ENCODE measurements at regions not wholly inside any gene's neighbourhood (a gene's known extent, or its start where the extent isn't known, plus 50 kb on each side); places are given as distances from the start of the nearest gene placed in this dataset.

GRCh38 chr11:111101881-111102280, 143.6 kb upstream of the POU2AF2 start:
- TF ChIP-seq CTCF (IDR thresholded peaks at IDR 0.05): no peak
- no peaks in the 10 kb centered on the region for H3K4me1 Mint-ChIP-seq (ENCODE audit: low read depth)
- H3K4me3 Mint-ChIP-seq: no peak overlapping the region
- ATAC-seq (no peak), DNase-seq (no peak)
- intact Hi-C loops (cut with micrococcal nuclease): no loop called here
- H3K9me3 Mint-ChIP-seq: no peaks in the 10 kb centered on the region
- no peaks in the 10 kb centered on the region for H3K36me3 Mint-ChIP-seq (ENCODE audit: low read depth)
- POLR2A ChIA-PET: no interaction called here
- H3K27ac Mint-ChIP-seq: no peak overlapping the region
- H3K27me3 Mint-ChIP-seq: peaks cover 12% of the 10 kb centered on the region
- CTCF ChIA-PET: no interaction called here

GRCh38 chr11:111099028-111099713, 146.4 kb upstream of the POU2AF2 start:
- ATAC-seq: no peak
- Mint-ChIP-seq H3K4me3 (no peak overlapping the region), H3K27ac (no peak overlapping the region), H3K27me3 (peaks cover 12% of the 10 kb centered on the region), H3K4me1 (ENCODE audit: low read depth) (peaks cover 3% of the 10 kb centered on the region), H3K9me3 (no peaks in the 10 kb centered on the region), H3K36me3 (ENCODE audit: low read depth) (no peaks in the 10 kb centered on the region)
- POLR2A ChIA-PET: no interaction called here
- DNase-seq: no peak
- intact Hi-C loops (cut with micrococcal nuclease): no loop called here
- CTCF ChIA-PET: interaction anchor here (0.6 kb wide), 1 partner anchor 56 kb away, joined by 4 read pairs; no protein-coding TSS in a partner anchor
- TF ChIP-seq CTCF (IDR thresholded peaks at IDR 0.05): no peak

DNA sequence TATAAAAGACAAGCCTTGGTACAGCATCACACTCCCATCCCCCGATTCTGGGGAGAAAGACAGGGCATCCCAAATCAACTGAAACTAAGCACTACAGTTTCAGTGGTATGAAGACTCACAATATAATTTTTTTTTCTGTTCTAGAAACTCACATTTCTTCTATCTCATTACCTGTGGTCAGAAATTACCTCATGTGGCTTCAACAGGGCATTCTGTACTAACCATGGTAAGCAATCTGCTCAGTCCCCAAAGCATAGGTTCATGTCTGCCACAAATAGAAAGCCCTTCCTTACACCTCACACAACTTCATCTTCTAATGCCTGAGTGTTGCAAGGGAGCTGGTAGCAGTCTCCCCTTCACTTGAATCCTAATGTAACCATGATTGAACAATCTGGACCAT, 147.4 kb upstream of the POU2AF2 start:
- POLR2A ChIA-PET: no interaction called here
- intact Hi-C loops (cut with micrococcal nuclease): no loop called here
- Mint-ChIP-seq H3K9me3 (no peaks in the 10 kb centered on the region), H3K36me3 (ENCODE audit: low read depth) (no peaks in the 10 kb centered on the region), H3K27ac (no peak overlapping the region), H3K27me3 (peaks cover 9% of the 10 kb centered on the region), H3K4me1 (ENCODE audit: low read depth) (peaks cover 3% of the 10 kb centered on the region), H3K4me3 (no peak overlapping the region)
- DNase-seq (no peak), ATAC-seq (no peak)
- TF ChIP-seq CTCF (IDR thresholded peaks at IDR 0.05): no peak
- CTCF ChIA-PET: no interaction called here

- H3K4me1 Mint-ChIP-seq (ENCODE audit: low read depth): peaks cover 3% of the 10 kb centered on the region
These were observed 148.3 kb upstream of the POU2AF2 start for GRCh38 chr11:111097191-111097590.

DNA sequence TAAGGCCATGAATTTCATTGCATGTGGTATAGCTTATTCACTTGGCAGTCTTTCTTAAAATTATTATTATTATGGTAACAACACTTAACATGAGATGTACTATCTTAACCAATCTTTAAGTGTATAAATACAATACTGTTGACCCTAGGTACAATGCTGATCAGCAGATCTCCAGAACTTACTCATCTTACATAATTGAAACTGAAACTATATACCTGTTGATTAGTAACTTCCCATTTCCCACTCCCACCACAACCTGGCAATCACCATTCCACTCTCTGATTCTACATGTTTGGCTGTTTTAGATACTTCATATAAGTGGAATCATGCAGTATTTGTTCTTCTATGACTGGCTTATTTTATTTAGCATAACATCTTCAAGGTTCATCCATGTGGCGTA, 150.2 kb upstream of the POU2AF2 start:
- H3K36me3 Mint-ChIP-seq (ENCODE audit: low read depth): no peaks in the 10 kb centered on the region
- no peak for ATAC-seq
- no peaks in the 10 kb centered on the region for H3K9me3 Mint-ChIP-seq
- H3K4me3 Mint-ChIP-seq: no peak overlapping the region
- intact Hi-C loops (cut with micrococcal nuclease): no loop called here
- no peak for DNase-seq
- no peak overlapping the region for H3K27ac Mint-ChIP-seq
- CTCF ChIA-PET: no interaction called here
- H3K4me1 Mint-ChIP-seq (ENCODE audit: low read depth): peaks cover 3% of the 10 kb centered on the region
- POLR2A ChIA-PET: no interaction called here
- no peak for TF ChIP-seq CTCF (IDR thresholded peaks at IDR 0.05)
- peaks cover 4% of the 10 kb centered on the region for H3K27me3 Mint-ChIP-seq

More at GRCh38 chr11:111097191-111097590, 148.3 kb upstream of the POU2AF2 start:
- Mint-ChIP-seq H3K9me3 (no peaks in the 10 kb centered on the region), H3K36me3 (ENCODE audit: low read depth) (no peaks in the 10 kb centered on the region), H3K27me3 (peaks cover 9% of the 10 kb centered on the region), H3K4me3 (peak overlapping the region; percentile 6), H3K27ac (no peak overlapping the region)
- TF ChIP-seq CTCF (IDR thresholded peaks at IDR 0.05): no peak
- intact Hi-C loops (cut with micrococcal nuclease): no loop called here
- ATAC-seq (no peak), DNase-seq (peak; percentile 25)
- ChIA-PET POLR2A (no interaction called here), CTCF (no interaction called here)

Measured in activated CD8-positive, alpha-beta T cell treated with anti-CD3 and anti-CD28 coated beads for 36 hours (primary cell).